ENCODE measurements at regions not wholly inside any gene's neighbourhood (a gene's known extent, or its start where the extent isn't known, plus 50 kb on each side); places are given as distances from the start of the nearest gene placed in this dataset.

- no peak for DNase-seq (ENCODE audit: insufficient read length, low spot score)
- FAIRE-seq, result no peak
- no peak for TF ChIP-seq CTCF (IDR thresholded peaks at IDR 0.05; ENCODE audit: insufficient read depth, missing control alignments)
Measured at GRCh38 chr7:155867734-155868400, 55.6 kb upstream of the SHH start.

GRCh38 chr7:155867280-155867679 is 55.0 kb upstream of the SHH start:
- FAIRE-seq, result no peak
- no peak for DNase-seq (ENCODE audit: insufficient read length, low spot score)
- TF ChIP-seq CTCF (IDR thresholded peaks at IDR 0.05; ENCODE audit: insufficient read depth, missing control alignments), result no peak

GRCh38 chr7:155865830-155866525 is 53.7 kb upstream of the SHH start:
- no peak for FAIRE-seq
- no peak for TF ChIP-seq CTCF (IDR thresholded peaks at IDR 0.05; ENCODE audit: insufficient read depth, missing control alignments)
- no peak for DNase-seq (ENCODE audit: insufficient read length, low spot score)

- FAIRE-seq (no peak), DNase-seq (ENCODE audit: insufficient read length, low spot score) (no peak)
- TF ChIP-seq CTCF (IDR thresholded peaks at IDR 0.05; ENCODE audit: insufficient read depth, missing control alignments), result no peak
Measured at GRCh38 chr7:155864991-155865690, 52.9 kb upstream of the SHH start.

- no peak for FAIRE-seq
- DNase-seq (ENCODE audit: insufficient read length, low spot score), result no peak
- TF ChIP-seq CTCF (IDR thresholded peaks at IDR 0.05; ENCODE audit: insufficient read depth, missing control alignments), result no peak
Measured at GRCh38 chr7:155864271-155864985, 52.2 kb upstream of the SHH start.

GRCh38 chr7:155863721-155864151 is 51.5 kb upstream of the SHH start:
- TF ChIP-seq CTCF (IDR thresholded peaks at IDR 0.05; ENCODE audit: insufficient read depth, missing control alignments), result no peak
- DNase-seq (ENCODE audit: insufficient read length, low spot score) (no peak), FAIRE-seq (no peak)

All from D721Med (cell line).